Thoracic aorta (tissue), 2 donors: ENCODE measurements at regions not wholly inside any gene's neighbourhood (a gene's known extent, or its start where the extent isn't known, plus 50 kb on each side); places are given as distances from the start of the nearest gene placed in this dataset.

Experiments
- ATAC-seq: fragments of 150-250 bp; one replicate; pipeline ENCODE4 v1.8.0; 2017; ENCODE audit warnings: low read depth; ENCODE audit not compliant: insufficient number of reproducible peaks, low FRiP score
- DNase-seq: peaks from one replicate; pipeline ENCODE4 v3.0.0-alpha.2; 2020; ENCODE audit warnings: low spot score
- H3K27ac ChIP-seq, 2 donors: fragments of 200-600 bp; sonication (generic); 1 replicate in 1 of 2; 2 replicates in 1 of 2; pipeline ENCODE4 v1.5.1; 2016; ENCODE audit warnings: mild to moderate bottlenecking in 2 of 2, moderate library complexity in 2 of 2
- H3K27me3 ChIP-seq: fragments of 200-600 bp; sonication (generic); replicated peaks from 2 replicates; pipeline ENCODE4 v1.6.0; 2016; ENCODE audit warnings: mild to moderate bottlenecking; ENCODE audit not compliant: insufficient read depth
- H3K36me3 ChIP-seq: fragments of 200-600 bp; sonication (generic); one replicate; pipeline ENCODE4 v1.5.1; 2016
- H3K4me1 ChIP-seq, 2 donors: fragments of 200-600 bp; sonication (generic); 1 replicate in 1 of 2; 2 replicates in 1 of 2; pipeline versions ENCODE4 v1.5.1 to v1.6.0; 2016; ENCODE audit warnings: low read depth in 2 of 2, mild to moderate bottlenecking in 1 of 2; ENCODE audit not compliant: control insufficient read depth in 1 of 2
- H3K4me3 ChIP-seq: fragments of 200-600 bp; sonication (generic); 2 replicates; pipeline ENCODE4 v1.5.1; 2016; ENCODE audit warnings: mild to moderate bottlenecking
- H3K9me3 ChIP-seq: fragments of 200-600 bp; sonication (generic); 2 replicates; pipeline ENCODE4 v1.5.1; 2016
- CTCF ChIP-seq: fragments of 200-600 bp; sonication (generic); IDR thresholded peaks from one replicate; pipeline ENCODE4 v1.5.1; 2019; ENCODE audit warnings: antibody characterized with exemption

GRCh38 chr2:239496700-239497099 lies 95.9 kb upstream of the HDAC4 start:
- Histone ChIP-seq H3K4me3 (no peak overlapping the region), H3K27me3 (no peaks in the 10 kb centered on the region), H3K36me3 (no peaks in the 10 kb centered on the region), H3K9me3 (no peaks in the 10 kb centered on the region), H3K27ac (no peak overlapping the region), H3K4me1 (peaks cover 3 to 19% of the 10 kb centered on the region in 2 donors)
- no peak for DNase-seq
- ATAC-seq = no peak
- no peak for TF ChIP-seq CTCF

GRCh38 chr2:239495791-239496233 lies 95.0 kb upstream of the HDAC4 start:
- ATAC-seq (no peak), DNase-seq (no peak)
- no peak for TF ChIP-seq CTCF

GRCh38 chr2:239495175-239495574 lies 94.4 kb upstream of the HDAC4 start:
- Histone ChIP-seq H3K9me3 (no peaks in the 10 kb centered on the region), H3K27me3 (no peaks in the 10 kb centered on the region), H3K27ac (no peak overlapping the region), H3K4me3 (no peak overlapping the region), H3K4me1 (peaks cover 3 to 13% of the 10 kb centered on the region in 2 donors), H3K36me3 (no peaks in the 10 kb centered on the region)
- TF ChIP-seq CTCF = no peak
- ATAC-seq (no peak), DNase-seq (no peak)

More at GRCh38 chr2:239495791-239496233, 95.0 kb upstream of the HDAC4 start:
- H3K27ac ChIP-seq = no peak overlapping the region
- no peak overlapping the region for H3K4me3 ChIP-seq
- H3K9me3 ChIP-seq = no peaks in the 10 kb centered on the region
- H3K27me3 ChIP-seq = no peaks in the 10 kb centered on the region
- no peaks in the 10 kb centered on the region for H3K36me3 ChIP-seq
- H3K4me1 ChIP-seq = peaks cover 3 to 19% of the 10 kb centered on the region in 2 donors

GRCh38 chr2:239494578-239494977 lies 93.8 kb upstream of the HDAC4 start:
- DNase-seq = no peak
- TF ChIP-seq CTCF = no peak
- no peak overlapping the region for H3K27ac ChIP-seq
- H3K36me3 ChIP-seq = no peaks in the 10 kb centered on the region
- peaks cover 2 to 7% of the 10 kb centered on the region in 2 donors for H3K4me1 ChIP-seq
- no peak overlapping the region for H3K4me3 ChIP-seq
- no peak for ATAC-seq
- no peaks in the 10 kb centered on the region for H3K9me3 ChIP-seq
- no peaks in the 10 kb centered on the region for H3K27me3 ChIP-seq

GRCh38 chr2:239489481-239489880 lies 88.7 kb upstream of the HDAC4 start:
- Histone ChIP-seq H3K4me1 (no peaks in the 10 kb centered on the region), H3K9me3 (no peaks in the 10 kb centered on the region), H3K4me3 (no peak overlapping the region), H3K27ac (no peak overlapping the region), H3K36me3 (no peaks in the 10 kb centered on the region), H3K27me3 (no peaks in the 10 kb centered on the region)
- DNase-seq (no peak), ATAC-seq (no peak)
- no peak for TF ChIP-seq CTCF
